ENCODE measurements at regions not wholly inside any gene's neighbourhood (a gene's known extent, or its start where the extent isn't known, plus 50 kb on each side); places are given as distances from the start of the nearest gene placed in this dataset.
"Not testable (repeated sequence)": the region's sequence is repeated elsewhere in the genome, so short reads cannot be mapped to it uniquely, and the experiment has no call there.

- peaks cover 11% of the 10 kb centered on the region for H3K4me1 ChIP-seq (ENCODE audit: insufficient read depth)
- WGBS, 3 donors, result 84 to 94% (median 87%) methylated on average over 6 to 9 of the region's 9 CpGs
- H3K27ac ChIP-seq; H3K27me3 ChIP-seq; H3K4me3 ChIP-seq; H3K9me3 ChIP-seq; intact Hi-C loops (cut with DNase I); H3K36me3 ChIP-seq: not testable (repeated sequence)
- DNase-seq, result peak in 1 of 5 donors; percentile 13
Observed at GRCh38 chr15:85254961-85255360, 125.4 kb upstream of the AKAP13 start.

GRCh38 chr15:85255502-85255901 lies 124.9 kb upstream of the AKAP13 start:
- DNase-seq, result peak in 1 of 5 donors; percentile 31
- WGBS, 3 donors, result 84 to 91% (median 84%) methylated on average over 24 of the region's 24 CpGs
- H3K27me3 ChIP-seq; H3K36me3 ChIP-seq; H3K4me3 ChIP-seq; intact Hi-C loops (cut with DNase I); H3K9me3 ChIP-seq: not testable (repeated sequence)
- Histone ChIP-seq H3K4me1 (ENCODE audit: insufficient read depth) (peaks cover 11% of the 10 kb centered on the region), H3K27ac (peak overlapping the region in 1 of 2 donors; percentile 57)

- peak; percentile 42 to 64 (median 54) for DNase-seq
- 33 to 37% (median 33%) methylated on average over 24 to 25 of the region's 25 CpGs for WGBS, 3 donors
Observed at GRCh38 chr15:85256009-85256997, 124.1 kb upstream of the AKAP13 start.

GRCh38 chr15:85258062-85258445 lies 122.3 kb upstream of the AKAP13 start:
- H3K4me3 ChIP-seq; H3K9me3 ChIP-seq; intact Hi-C loops (cut with DNase I); H3K27me3 ChIP-seq; H3K27ac ChIP-seq; DNase-seq; H3K36me3 ChIP-seq: not testable (repeated sequence)
- 81 to 95% (median 88%) methylated on average over 2 to 4 of the region's 4 CpGs for WGBS, 3 donors
- peaks cover 11% of the 10 kb centered on the region for H3K4me1 ChIP-seq (ENCODE audit: insufficient read depth)

More at GRCh38 chr15:85256009-85256997, 124.1 kb upstream of the AKAP13 start:
- H3K27ac ChIP-seq, result peak overlapping the region in 1 of 2 donors; percentile 57
- H3K9me3 ChIP-seq; H3K36me3 ChIP-seq; intact Hi-C loops (cut with DNase I); H3K27me3 ChIP-seq; H3K4me3 ChIP-seq: not testable (repeated sequence)
- H3K4me1 ChIP-seq (ENCODE audit: insufficient read depth), result peaks cover 11% of the 10 kb centered on the region

- WGBS, 3 donors, result 89 to 100% (median 91%) methylated on average over 1 to 13 of the region's 19 CpGs
- peaks cover 11% of the 10 kb centered on the region for H3K4me1 ChIP-seq (ENCODE audit: insufficient read depth)
- H3K9me3 ChIP-seq; H3K27ac ChIP-seq; intact Hi-C loops (cut with DNase I); H3K36me3 ChIP-seq; DNase-seq; H3K27me3 ChIP-seq; H3K4me3 ChIP-seq: not testable (repeated sequence)
Observed at GRCh38 chr15:85258559-85259209, 121.7 kb upstream of the AKAP13 start.

- H3K9me3 ChIP-seq; intact Hi-C loops (cut with DNase I); H3K27ac ChIP-seq; H3K36me3 ChIP-seq; H3K4me1 ChIP-seq (ENCODE audit: insufficient read depth); H3K27me3 ChIP-seq; H3K4me3 ChIP-seq: not testable (repeated sequence)
- 88% methylated on average over 8 of the region's 17 CpGs; no CpG with 5 or more reads in 2 of the 3 donors for WGBS, 3 donors
- DNase-seq, result peak in 1 of 5 donors; percentile 4
Observed at GRCh38 chr15:85260526-85260925, 119.9 kb upstream of the AKAP13 start.

GRCh38 chr15:85262461-85263055 lies 117.8 kb upstream of the AKAP13 start:
- H3K4me3 ChIP-seq; H3K9me3 ChIP-seq; H3K4me1 ChIP-seq (ENCODE audit: insufficient read depth); H3K27ac ChIP-seq; DNase-seq; H3K27me3 ChIP-seq; H3K36me3 ChIP-seq; intact Hi-C loops (cut with DNase I): not testable (repeated sequence)
- WGBS, 3 donors, result 85 to 88% (median 88%) methylated on average over 24 to 26 of the region's 26 CpGs

GRCh38 chr15:85263842-85264440 lies 116.5 kb upstream of the AKAP13 start:
- H3K27ac ChIP-seq; H3K4me1 ChIP-seq (ENCODE audit: insufficient read depth); intact Hi-C loops (cut with DNase I); H3K4me3 ChIP-seq; DNase-seq; H3K27me3 ChIP-seq; H3K9me3 ChIP-seq; H3K36me3 ChIP-seq: not testable (repeated sequence)
- 88 to 100% (median 89%) methylated on average over 3 to 13 of the region's 13 CpGs for WGBS, 3 donors

GRCh38 chr15:85264614-85265190 lies 115.7 kb upstream of the AKAP13 start:
- H3K4me3 ChIP-seq; H3K4me1 ChIP-seq (ENCODE audit: insufficient read depth); intact Hi-C loops (cut with DNase I); H3K27ac ChIP-seq; H3K36me3 ChIP-seq; DNase-seq; H3K27me3 ChIP-seq; H3K9me3 ChIP-seq: not testable (repeated sequence)
- 78 to 83% (median 79%) methylated on average over 14 of the region's 14 CpGs for WGBS, 3 donors

GRCh38 chr15:85267158-85267857 lies 113.1 kb upstream of the AKAP13 start:
- H3K4me1 ChIP-seq (ENCODE audit: insufficient read depth); H3K27me3 ChIP-seq; DNase-seq; H3K9me3 ChIP-seq; H3K4me3 ChIP-seq; intact Hi-C loops (cut with DNase I); H3K27ac ChIP-seq; H3K36me3 ChIP-seq: not testable (repeated sequence)
- 80 to 92% methylated on average over 2 to 12 of the region's 24 CpGs; no CpG with 5 or more reads in 1 of the 3 donors for WGBS, 3 donors
